IMR-90 (cell line): ENCODE measurements at regions not wholly inside any gene's neighbourhood (a gene's known extent, or its start where the extent isn't known, plus 50 kb on each side); places are given as distances from the start of the nearest gene placed in this dataset.

ENCODE experiments used
- ATAC-seq: fragments of 200-7000 bp; cut with Tn5 transposase; 2 replicates; pipeline ENCODE4 v1.9.1; 2020; ENCODE audit warnings: low read depth, mild to moderate bottlenecking, moderate library complexity
- BruUV-seq: library from RNA; stranded (reverse); fragments of 400-500 nt; replicated peaks from 2 replicates; lab custom pipeline; 2021; lab: Mats Ljungman, UMichigan
- CTCF ChIA-PET: fragments of 300-600 bp; formaldehyde crosslinking; extraction: SDS; loops from one replicate; lab custom pipeline; 2021; ENCODE audit warnings: antibody characterized with exemption; lab: Yijun Ruan, JAX
- POLR2A ChIA-PET: fragments of 300-600 bp; sonication (Branson Sonifier 250); formaldehyde crosslinking; loops from one replicate; lab custom pipeline; 2022; ENCODE audit warnings: antibody characterized with exemption; ENCODE audit not compliant: unreplicated experiment; lab: Charles Lee
- DNase-seq: peaks from one replicate; pipeline ENCODE4 v3.0.0; 2013
- H2AFZ ChIP-seq: replicated peaks from 2 replicates; pipeline ENCODE3; 2013; ENCODE audit warnings: low read length, mild to moderate bottlenecking; ENCODE audit not compliant: poor library complexity
- H2AK5ac ChIP-seq: 2 replicates; pipeline ENCODE4 v1.6.1; 2013; ENCODE audit warnings: low read depth, low read length, inconsistent platforms
- H2AK9ac ChIP-seq: replicated peaks from 2 replicates; pipeline ENCODE3; 2013; ENCODE audit warnings: mild to moderate bottlenecking, low read depth, low read length, moderate library complexity; ENCODE audit not compliant: poor library complexity
- H2BK120ac ChIP-seq: 2 replicates; pipeline ENCODE4 v1.6.1; 2013; ENCODE audit warnings: low read depth, low read length, inconsistent platforms
- H2BK15ac ChIP-seq: 3 replicates; pipeline ENCODE4 v1.6.1; 2013; ENCODE audit warnings: low read depth, low read length, inconsistent platforms
- H2BK20ac ChIP-seq: 2 replicates; pipeline ENCODE4 v1.6.1; 2013; ENCODE audit warnings: low read depth, mild to moderate bottlenecking, inconsistent platforms, low read length, moderate library complexity
- H2BK5ac ChIP-seq: 2 replicates; pipeline ENCODE4 v1.6.1; 2013; ENCODE audit warnings: mild to moderate bottlenecking, low read depth, low read length, inconsistent platforms; ENCODE audit not compliant: poor library complexity, severe bottlenecking
- H3K14ac ChIP-seq: replicated peaks from 2 replicates; pipeline ENCODE4 v1.6.1; 2013; ENCODE audit warnings: low read depth, low read length, inconsistent platforms
- H3K18ac ChIP-seq: 2 replicates; pipeline ENCODE4 v1.6.1; 2013; ENCODE audit warnings: low read depth, low read length, control low read depth
- H3K23ac ChIP-seq: 2 replicates; pipeline ENCODE4 v1.6.1; 2013; ENCODE audit warnings: low read depth, low read length, inconsistent platforms
- H3K27ac ChIP-seq: 2 replicates; pipeline ENCODE4 v1.5.1; 2013; ENCODE audit warnings: mild to moderate bottlenecking, control low read depth, low read length; ENCODE audit not compliant: insufficient read depth
- H3K27me3 ChIP-seq: 2 replicates; pipeline ENCODE4 v1.6.1; 2013; ENCODE audit warnings: low read length; ENCODE audit not compliant: control insufficient read depth, insufficient read depth
- H3K36me3 ChIP-seq: 2 replicates; pipeline ENCODE4 v1.6.1; 2013; ENCODE audit warnings: low read length, mixed read lengths; ENCODE audit not compliant: control insufficient read depth, insufficient read depth
- H3K4ac ChIP-seq: 2 replicates; pipeline ENCODE4 v1.6.1; 2013; ENCODE audit warnings: low read depth, low read length, inconsistent platforms
- H3K4me1 ChIP-seq: 2 replicates; pipeline ENCODE4 v1.6.1; 2013; ENCODE audit warnings: low read length, mixed read lengths; ENCODE audit not compliant: control insufficient read depth, insufficient read depth
- H3K4me2 ChIP-seq: 2 replicates; pipeline ENCODE4 v1.6.1; 2013; ENCODE audit warnings: low read depth, mild to moderate bottlenecking, control low read depth, low read length, moderate library complexity
- H3K4me3 ChIP-seq: 2 replicates; pipeline ENCODE4 v1.5.1; 2013; ENCODE audit warnings: low read depth, mild to moderate bottlenecking, control low read depth, low read length, moderate library complexity; ENCODE audit not compliant: insufficient read depth
- H3K56ac ChIP-seq: 2 replicates; pipeline ENCODE4 v1.6.1; 2013; ENCODE audit warnings: low read length, inconsistent platforms; ENCODE audit not compliant: insufficient read depth; ENCODE audit errors: extremely low read depth
- H3K79me1 ChIP-seq, 2 experiments: 2 replicates each; pipeline ENCODE4 v1.6.1; 2013; ENCODE audit warnings: low read length in 2 of 2, inconsistent platforms in 1 of 2, low read depth in 1 of 2
- H3K9ac ChIP-seq: 2 replicates; pipeline ENCODE4 v1.6.1; 2013; ENCODE audit warnings: low read depth, low read length, control low read depth
- H3K9me1 ChIP-seq: 2 replicates; pipeline ENCODE4 v1.6.1; 2013; ENCODE audit warnings: low read length, inconsistent platforms; ENCODE audit not compliant: insufficient read depth
- H3K9me3 ChIP-seq: 2 replicates; pipeline ENCODE4 v1.6.1; 2013; ENCODE audit warnings: low read length; ENCODE audit not compliant: control insufficient read depth, insufficient read depth
- H4K20me1 ChIP-seq: 2 replicates; pipeline ENCODE4 v1.6.1; 2013; ENCODE audit warnings: low read length, inconsistent platforms; ENCODE audit not compliant: insufficient read depth
- H4K5ac ChIP-seq: 2 replicates; pipeline ENCODE4 v1.6.1; 2013; ENCODE audit warnings: mild to moderate bottlenecking, low read depth, low read length, control low read depth
- H4K8ac ChIP-seq, 2 experiments: 2 replicates each; pipeline ENCODE4 v1.6.1; 2013; ENCODE audit warnings: low read depth in 2 of 2, low read length in 2 of 2, control low read depth in 1 of 2, inconsistent platforms in 1 of 2
- H4K91ac ChIP-seq: 2 replicates; pipeline ENCODE4 v1.6.1; 2013; ENCODE audit warnings: low read depth, low read length, inconsistent platforms; ENCODE audit not compliant: insufficient read depth
- BHLHE40 ChIP-seq: fragments of 150-350 bp; IDR thresholded peaks from 2 replicates; pipeline ENCODE4 v1.6.1; 2016; ENCODE audit warnings: mild to moderate bottlenecking, low read depth, low read length
- CEBPB ChIP-seq: IDR thresholded peaks from 2 replicates; pipeline ENCODE4 v1.6.1; 2012; ENCODE audit warnings: low read depth, low read length, improper control_type of control experiment
- CHD1 ChIP-seq: IDR thresholded peaks from 2 replicates; pipeline ENCODE4 v1.6.1; 2012; ENCODE audit warnings: low read depth, low read length, improper control_type of control experiment
- CTCF ChIP-seq: conservative IDR thresholded peaks from 2 replicates; pipeline ENCODE4 v1.5.1; 2012; ENCODE audit warnings: mild to moderate bottlenecking, low read depth, low read length, improper control_type of control experiment
- ELK1 ChIP-seq: fragments of 150-350 bp; IDR thresholded peaks from 2 replicates; pipeline ENCODE4 v1.6.1; 2016; ENCODE audit warnings: low read depth, mild to moderate bottlenecking, low read length, moderate library complexity, borderline replicate concordance
- FOS ChIP-seq: fragments of 150-350 bp; IDR thresholded peaks from 2 replicates; pipeline ENCODE4 v1.6.1; 2016; ENCODE audit warnings: low read depth, low read length
- MAFK ChIP-seq: IDR thresholded peaks from 2 replicates; pipeline ENCODE4 v1.6.1; 2012; ENCODE audit warnings: low read depth, low read length, improper control_type of control experiment
- MAZ ChIP-seq: IDR thresholded peaks from 2 replicates; pipeline ENCODE4 v1.6.1; 2012; ENCODE audit warnings: low read depth, mild to moderate bottlenecking, low read length, improper control_type of control experiment, moderate library complexity, borderline replicate concordance
- MXI1 ChIP-seq: IDR thresholded peaks from 2 replicates; pipeline ENCODE4 v1.6.1; 2012; ENCODE audit warnings: low read depth, mild to moderate bottlenecking, low read length, moderate library complexity, borderline replicate concordance
- NFE2L2 ChIP-seq: fragments of 150-350 bp; IDR thresholded peaks from 2 replicates; pipeline ENCODE4 v1.6.1; 2016; ENCODE audit warnings: low read depth, mild to moderate bottlenecking, low read length
- POLR2A ChIP-seq: IDR thresholded peaks from 2 replicates; pipeline ENCODE4 v1.6.1; 2012; ENCODE audit warnings: mild to moderate bottlenecking, low read depth, low read length
- RAD21 ChIP-seq: IDR thresholded peaks from 2 replicates; pipeline ENCODE4 v1.6.1; 2012; ENCODE audit warnings: low read length, improper control_type of control experiment
- RCOR1 ChIP-seq: IDR thresholded peaks from 2 replicates; pipeline ENCODE4 v1.6.1; 2012; ENCODE audit warnings: mild to moderate bottlenecking, low read length, improper control_type of control experiment; ENCODE audit not compliant: insufficient replicate concordance
- RFX5 ChIP-seq: IDR thresholded peaks from 2 replicates; pipeline ENCODE4 v1.8.0; 2012; ENCODE audit warnings: low read depth, mild to moderate bottlenecking, low read length, moderate library complexity
- SMC3 ChIP-seq: fragments of 150-350 bp; IDR thresholded peaks from 2 replicates; pipeline ENCODE4 v1.6.1; 2016; ENCODE audit warnings: low read depth, mild to moderate bottlenecking, antibody characterized with exemption, low read length, moderate library complexity
- USF2 ChIP-seq: fragments of 150-350 bp; IDR thresholded peaks from 2 replicates; pipeline ENCODE4 v1.6.1; 2017; ENCODE audit warnings: mild to moderate bottlenecking, antibody characterized with exemption, low read length, low read depth
- WGBS, 2 experiments: methylation state at CpG; one replicate each; pipeline versions ENCODE4 v1.1.5 to v1.1.7; 2013; ENCODE audit warnings: missing lambda C conversion rate in 2 of 2; ENCODE audit not compliant: insufficient read length in 1 of 2; ENCODE audit errors: extremely low coverage in 2 of 2; 5-methylcytosine and 5-hydroxymethylcytosine counted together
- dilution Hi-C: fragments of 300-500 bp; cut with HindIII; formaldehyde crosslinking; loops from one replicate; pipeline ENCODE4 v1.14.3; 2018; ENCODE audit warnings: low sequenced_read_pairs; ENCODE audit not compliant: unreplicated experiment
- in situ Hi-C: fragments of 300-500 bp; cut with MboI; formaldehyde crosslinking; loops from 3 replicates; pipeline ENCODE4 v1.14.3; 2019; ENCODE audit warnings: low sequenced_read_pairs, inconsistent platforms, mixed read lengths
- intact Hi-C: fragments of 100-400 bp; cut with micrococcal nuclease; formaldehyde crosslinking; loops from 2 replicates; pipeline ENCODE4 v1.10.0; 2022

GRCh38 chr13:40433001-40433400 lies 233.4 kb downstream of the FOXO1 start:
- no peak overlapping the region for H4K8ac ChIP-seq
- no peak overlapping the region for H2AFZ ChIP-seq
- H4K5ac ChIP-seq, result no peak overlapping the region
- WGBS, 2 experiments, result 27% methylated on average over 3 of the region's 6 CpGs; no CpG with 5 or more reads in 1 of the 2 experiments
- intact Hi-C loops, result no loop called here
- POLR2A ChIA-PET, result no interaction called here
- H3K14ac ChIP-seq, result no peak overlapping the region
- CTCF ChIA-PET, result no interaction called here
- no peaks in the 10 kb centered on the region for H3K9me1 ChIP-seq
- H2BK15ac ChIP-seq, result no peak overlapping the region
- no peak overlapping the region for H3K9ac ChIP-seq
- in situ Hi-C loops, result no loop called here
- H4K91ac ChIP-seq, result no peak overlapping the region
- H3K79me1 ChIP-seq, result no peaks in the 10 kb centered on the region
- no peak overlapping the region for H3K56ac ChIP-seq
- H4K20me1 ChIP-seq, result no peaks in the 10 kb centered on the region
- no peak overlapping the region for H3K27ac ChIP-seq
- ATAC-seq (no peak), DNase-seq (no peak)
- no peaks in the 10 kb centered on the region for H3K4me1 ChIP-seq
- dilution Hi-C loops, result no loop called here
- TF ChIP-seq CEBPB (no peak), CHD1 (no peak), CTCF (no peak), SMC3 (no peak), RAD21 (no peak), BHLHE40 (no peak), MAFK (no peak), ELK1 (no peak), USF2 (no peak), RCOR1 (no peak), FOS (no peak), RFX5 (no peak), MXI1 (no peak), MAZ (no peak), NFE2L2 (no peak), POLR2A (no peak)
- H3K27me3 ChIP-seq, result peaks cover 2% of the 10 kb centered on the region; the same call in 1 of the 2 replicates
- no peak overlapping the region for H3K4me2 ChIP-seq
- no peak overlapping the region for H2BK20ac ChIP-seq
- no peak overlapping the region for H3K4me3 ChIP-seq
- BruUV-seq, result no TSS peak
- no peaks in the 10 kb centered on the region for H3K36me3 ChIP-seq
- no peak overlapping the region for H3K23ac ChIP-seq
- no peak overlapping the region for H2BK5ac ChIP-seq
- H3K18ac ChIP-seq, result no peak overlapping the region
- H2AK5ac ChIP-seq, result no peak overlapping the region
- no peak overlapping the region for H2AK9ac ChIP-seq
- no peaks in the 10 kb centered on the region for H3K9me3 ChIP-seq
- no peak overlapping the region for H3K4ac ChIP-seq
- no peak overlapping the region for H2BK120ac ChIP-seq
